ENCODE measurements at regions not wholly inside any gene's neighbourhood (a gene's known extent, or its start where the extent isn't known, plus 50 kb on each side); places are given as distances from the start of the nearest gene placed in this dataset.

DNA sequence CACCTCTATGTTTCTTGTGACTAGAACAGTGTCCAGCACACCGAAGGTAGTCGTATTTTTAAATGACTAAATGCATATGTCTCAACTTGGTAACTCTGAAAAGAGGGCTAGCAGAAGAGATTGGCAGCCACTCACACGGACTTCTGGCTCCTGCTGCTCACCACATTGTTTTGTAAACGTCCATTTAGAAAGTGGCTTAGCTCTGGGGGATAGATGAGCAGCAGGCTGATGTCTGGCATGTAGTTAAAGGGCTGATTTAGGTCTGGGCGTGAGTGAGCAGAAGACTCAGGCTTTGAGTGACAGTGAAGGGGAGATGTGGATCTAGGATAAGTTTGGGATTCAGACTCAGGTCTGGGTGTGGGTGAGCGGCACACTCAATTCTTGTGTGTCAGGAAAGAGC lies 372.9 kb upstream of the HS6ST1 start:
- TF ChIP-seq CTCF (IDR thresholded peaks at IDR 0.05; ENCODE audit: low read depth, low read length), result no peak
- TF ChIP-seq EZH2phosphoT487 (IDR thresholded peaks at IDR 0.05; ENCODE audit: low read depth), result no peak
